MM.1S (cell line): ENCODE measurements at regions not wholly inside any gene's neighbourhood (a gene's known extent, or its start where the extent isn't known, plus 50 kb on each side); places are given as distances from the start of the nearest gene placed in this dataset.

ENCODE experiments used
- DNase-seq: peaks from one replicate; pipeline ENCODE4 v3.0.0-alpha.2; 2015
- H2AFZ ChIP-seq: fragments of 300-600 bp; sonication (generic); 2 replicates; pipeline ENCODE4 v1.6.0; 2016; ENCODE audit warnings: antibody characterized with exemption, low read length
- H3F3A ChIP-seq: fragments of 300-600 bp; sonication (generic); 2 replicates; pipeline ENCODE4 v1.6.1; 2016; ENCODE audit warnings: mild to moderate bottlenecking, antibody characterized with exemption, low read length, moderate library complexity, mixed read lengths; ENCODE audit not compliant: insufficient read depth
- H3K27ac ChIP-seq: fragments of 300-600 bp; sonication (generic); 2 replicates; pipeline ENCODE4 v1.5.1; 2016; ENCODE audit warnings: mild to moderate bottlenecking, low read length
- H3K27me3 ChIP-seq: fragments of 300-600 bp; sonication (generic); replicated peaks from 2 replicates; pipeline ENCODE4 v1.6.0; 2016; ENCODE audit warnings: low read length; ENCODE audit not compliant: insufficient read depth
- H3K36me3 ChIP-seq: fragments of 300-600 bp; sonication (generic); replicated peaks from 2 replicates; pipeline ENCODE4 v1.6.1; 2016; ENCODE audit warnings: mild to moderate bottlenecking, low read length, mixed read lengths; ENCODE audit not compliant: insufficient read depth
- H3K4me1 ChIP-seq: fragments of 300-600 bp; sonication (generic); 2 replicates; pipeline ENCODE4 v1.6.1; 2016; ENCODE audit warnings: low read length, mixed read lengths
- H3K4me2 ChIP-seq: fragments of 300-600 bp; sonication (generic); 2 replicates; pipeline ENCODE4 v1.6.0; 2016; ENCODE audit warnings: low read depth, low read length
- H3K4me3 ChIP-seq: fragments of 300-600 bp; sonication (generic); 2 replicates; pipeline ENCODE4 v1.5.1; 2016; ENCODE audit warnings: low read length, mixed read lengths
- H3K79me2 ChIP-seq: fragments of 300-600 bp; sonication (generic); 2 replicates; pipeline ENCODE4 v1.6.1; 2016; ENCODE audit warnings: mixed run types, low read length, mixed read lengths
- H3K9ac ChIP-seq: fragments of 300-600 bp; sonication (generic); 2 replicates; pipeline ENCODE4 v1.6.1; 2016; ENCODE audit warnings: low read length, mixed read lengths
- H3K9me2 ChIP-seq: fragments of 300-600 bp; sonication (generic); replicated peaks from 2 replicates; pipeline ENCODE4 v1.6.1; 2016; ENCODE audit warnings: mild to moderate bottlenecking, low read length, mixed read lengths; ENCODE audit not compliant: insufficient read depth
- H3K9me3 ChIP-seq: fragments of 300-600 bp; sonication (generic); replicated peaks from 2 replicates; pipeline ENCODE4 v1.6.1; 2016; ENCODE audit warnings: mild to moderate bottlenecking, low read length, mixed read lengths; ENCODE audit not compliant: insufficient read depth
- H4K20me1 ChIP-seq: fragments of 300-600 bp; sonication (generic); 2 replicates; pipeline ENCODE4 v1.6.1; 2016; ENCODE audit warnings: mild to moderate bottlenecking, low read length, moderate library complexity, mixed read lengths; ENCODE audit not compliant: insufficient read depth
- CTCF ChIP-seq: fragments of 300-600 bp; sonication (generic); IDR thresholded peaks from 2 replicates; pipeline ENCODE4 v1.5.1; 2016; ENCODE audit warnings: antibody characterized with exemption, low read length, mixed read lengths
- EZH2 ChIP-seq: fragments of 300-600 bp; sonication (generic); optimal IDR thresholded peaks from 2 replicates; pipeline ENCODE3; 2017; ENCODE audit warnings: low read depth, mild to moderate bottlenecking, antibody characterized with exemption, low read length, mixed read lengths
- EZH2phosphoT487 ChIP-seq: fragments of 300-600 bp; sonication (generic); IDR thresholded peaks from 2 replicates; pipeline ENCODE4 v1.6.1; 2018; ENCODE audit warnings: antibody characterized with exemption, low read length

- H2AFZ ChIP-seq = no peak overlapping the region
- H3K9me2 ChIP-seq = no peaks in the 10 kb centered on the region
- no peak for DNase-seq
- H3K27ac ChIP-seq = no peak overlapping the region
- no peaks in the 10 kb centered on the region for H3K79me2 ChIP-seq
- H3K36me3 ChIP-seq = no peaks in the 10 kb centered on the region
- no peak overlapping the region for H3K4me3 ChIP-seq
- H3K27me3 ChIP-seq = no peaks in the 10 kb centered on the region
- no peak overlapping the region for H3K9ac ChIP-seq
- H3K4me1 ChIP-seq = no peaks in the 10 kb centered on the region
- no peaks in the 10 kb centered on the region for H3K9me3 ChIP-seq
- no peaks in the 10 kb centered on the region for H4K20me1 ChIP-seq
- H3F3A ChIP-seq = no peaks in the 10 kb centered on the region
- H3K4me2 ChIP-seq = no peak overlapping the region
- TF ChIP-seq EZH2 = no peak
- no peak for TF ChIP-seq CTCF
- no peak for TF ChIP-seq EZH2phosphoT487
Measured at GRCh38 chr16:6341981-6342380, 990.7 kb upstream of the RBFOX1 start.

DNA sequence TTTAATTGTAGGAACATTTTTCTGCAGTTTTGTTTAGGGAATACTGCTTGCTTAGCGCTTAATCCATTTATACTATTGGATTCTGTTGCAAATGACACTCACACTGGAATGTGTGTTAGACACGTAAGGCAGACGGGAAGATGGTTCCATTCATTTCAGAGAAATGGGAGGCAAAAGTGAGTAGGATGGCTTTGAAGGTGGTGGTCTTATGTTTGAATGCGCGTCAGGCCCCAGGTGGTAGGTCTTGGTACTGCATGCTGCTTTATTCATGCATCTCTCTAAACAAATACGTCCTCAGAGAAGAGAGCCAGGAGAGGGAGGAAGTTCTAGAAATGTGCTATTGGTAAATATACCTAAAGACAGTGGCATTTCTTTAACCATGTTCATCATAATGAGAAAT is 997.6 kb upstream of the RBFOX1 start:
- Histone ChIP-seq H2AFZ (no peak overlapping the region), H3K79me2 (no peaks in the 10 kb centered on the region), H3K36me3 (no peaks in the 10 kb centered on the region), H3K9ac (no peak overlapping the region), H3K4me3 (no peak overlapping the region), H3K4me2 (no peak overlapping the region), H4K20me1 (no peaks in the 10 kb centered on the region), H3K9me2 (no peaks in the 10 kb centered on the region), H3K9me3 (no peaks in the 10 kb centered on the region), H3K27ac (no peak overlapping the region), H3F3A (no peaks in the 10 kb centered on the region), H3K27me3 (no peaks in the 10 kb centered on the region), H3K4me1 (0 out of 2 replicates have a peak, but pooled peaks cover 6% of the 10 kb centered on the region)
- TF ChIP-seq EZH2phosphoT487 (no peak), CTCF (peak; percentile 47)
- DNase-seq = no peak

DNA sequence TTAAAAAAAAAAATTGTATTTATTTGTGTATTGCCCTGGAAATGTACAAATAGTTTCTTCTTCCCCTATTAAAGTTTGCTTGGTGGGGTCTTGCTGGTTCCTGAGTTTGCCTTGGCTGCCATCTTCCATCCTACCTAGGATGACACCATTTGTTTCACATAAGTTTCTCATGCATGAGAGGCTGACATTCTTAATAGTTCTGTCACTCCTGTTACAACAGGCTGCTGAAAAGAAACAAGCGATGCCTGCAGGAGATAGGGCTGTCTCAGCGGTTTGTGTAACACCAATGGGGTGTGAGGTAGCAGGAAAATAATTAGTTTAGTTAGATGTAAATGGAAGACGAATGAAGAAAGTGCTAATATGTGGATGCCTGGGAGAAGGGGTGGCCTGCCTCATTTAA is 1000.9 kb upstream of the RBFOX1 start:
- H3K9me2 ChIP-seq = no peaks in the 10 kb centered on the region
- no peaks in the 10 kb centered on the region for H3K79me2 ChIP-seq
- no peak overlapping the region for H3K27ac ChIP-seq
- no peak overlapping the region for H3K9ac ChIP-seq
- H3K4me1 ChIP-seq = peaks cover 15% of the 10 kb centered on the region; the same call in 1 of the 2 replicates
- no peaks in the 10 kb centered on the region for H3K9me3 ChIP-seq
- no peak overlapping the region for H2AFZ ChIP-seq
- no peak overlapping the region for H3K4me3 ChIP-seq
- no peaks in the 10 kb centered on the region for H3F3A ChIP-seq
- DNase-seq = no peak
- no peak overlapping the region for H3K4me2 ChIP-seq
- TF ChIP-seq EZH2 (no peak), EZH2phosphoT487 (no peak), CTCF (no peak)
- no peaks in the 10 kb centered on the region for H4K20me1 ChIP-seq
- no peaks in the 10 kb centered on the region for H3K27me3 ChIP-seq
- no peaks in the 10 kb centered on the region for H3K36me3 ChIP-seq

DNA sequence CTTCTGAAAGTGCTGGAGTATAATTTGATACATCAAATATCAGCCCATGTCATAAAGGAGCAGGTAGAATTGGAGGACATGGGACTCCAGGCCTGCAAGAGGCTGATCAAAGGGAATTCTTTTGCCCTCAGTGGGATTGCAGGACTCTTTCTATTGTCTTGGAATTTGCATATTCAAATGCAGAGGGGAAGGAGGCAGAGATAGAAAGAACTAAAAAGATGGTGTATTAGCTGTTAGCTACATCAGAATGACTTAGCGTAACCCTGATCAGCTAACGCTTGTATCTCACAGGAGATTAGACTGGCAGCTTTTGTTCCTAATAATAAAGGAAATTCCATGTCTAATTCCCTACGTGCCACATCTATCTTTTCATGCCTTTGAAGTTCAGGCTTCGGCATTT is 1014.7 kb upstream of the RBFOX1 start:
- no peaks in the 10 kb centered on the region for H3K9me2 ChIP-seq
- no peak overlapping the region for H3K27ac ChIP-seq
- TF ChIP-seq EZH2 (no peak), EZH2phosphoT487 (no peak), CTCF (no peak)
- no peak overlapping the region for H3K4me3 ChIP-seq
- no peak overlapping the region for H2AFZ ChIP-seq
- H3K27me3 ChIP-seq = no peaks in the 10 kb centered on the region
- H3F3A ChIP-seq = no peaks in the 10 kb centered on the region
- no peak overlapping the region for H3K9ac ChIP-seq
- no peaks in the 10 kb centered on the region for H3K4me1 ChIP-seq
- H3K36me3 ChIP-seq = no peaks in the 10 kb centered on the region
- no peaks in the 10 kb centered on the region for H3K9me3 ChIP-seq
- no peaks in the 10 kb centered on the region for H3K79me2 ChIP-seq
- DNase-seq = no peak
- H4K20me1 ChIP-seq = no peaks in the 10 kb centered on the region
- H3K4me2 ChIP-seq = no peak overlapping the region
